ENCODE measurements at regions not wholly inside any gene's neighbourhood (a gene's known extent, or its start where the extent isn't known, plus 50 kb on each side); places are given as distances from the start of the nearest gene placed in this dataset.

DNA sequence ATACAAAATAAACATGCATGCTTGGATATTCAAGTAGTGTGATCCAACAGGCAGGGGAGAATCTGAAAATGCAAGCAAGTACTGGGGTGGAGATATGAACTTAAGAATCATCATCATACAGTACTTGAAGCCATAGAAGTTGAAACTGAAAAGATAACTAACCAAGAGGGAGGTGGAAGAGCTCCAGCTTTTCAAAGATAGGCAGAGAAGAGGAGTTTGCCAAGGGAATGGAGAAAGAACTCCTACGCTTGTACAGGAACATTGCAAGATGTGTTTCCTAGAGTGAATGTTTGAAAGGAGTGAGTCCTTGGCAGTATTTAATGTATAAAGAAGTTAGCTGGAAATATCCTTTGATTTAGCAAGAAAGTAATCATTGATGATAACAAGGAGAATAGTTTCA lies 106.2 kb upstream of the FRMPD4 start:
- no peak overlapping the region for H3K4me3 ChIP-seq (ENCODE audit: low read length)
- TF ChIP-seq, protein P1, sequence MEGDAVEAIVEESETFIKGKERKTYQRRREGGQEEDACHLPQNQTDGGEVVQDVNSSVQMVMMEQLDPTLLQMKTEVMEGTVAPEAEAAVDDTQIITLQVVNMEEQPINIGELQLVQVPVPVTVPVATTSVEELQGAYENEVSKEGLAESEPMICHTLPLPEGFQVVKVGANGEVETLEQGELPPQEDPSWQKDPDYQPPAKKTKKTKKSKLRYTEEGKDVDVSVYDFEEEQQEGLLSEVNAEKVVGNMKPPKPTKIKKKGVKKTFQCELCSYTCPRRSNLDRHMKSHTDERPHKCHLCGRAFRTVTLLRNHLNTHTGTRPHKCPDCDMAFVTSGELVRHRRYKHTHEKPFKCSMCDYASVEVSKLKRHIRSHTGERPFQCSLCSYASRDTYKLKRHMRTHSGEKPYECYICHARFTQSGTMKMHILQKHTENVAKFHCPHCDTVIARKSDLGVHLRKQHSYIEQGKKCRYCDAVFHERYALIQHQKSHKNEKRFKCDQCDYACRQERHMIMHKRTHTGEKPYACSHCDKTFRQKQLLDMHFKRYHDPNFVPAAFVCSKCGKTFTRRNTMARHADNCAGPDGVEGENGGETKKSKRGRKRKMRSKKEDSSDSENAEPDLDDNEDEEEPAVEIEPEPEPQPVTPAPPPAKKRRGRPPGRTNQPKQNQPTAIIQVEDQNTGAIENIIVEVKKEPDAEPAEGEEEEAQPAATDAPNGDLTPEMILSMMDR (conservative IDR thresholded peaks at IDR 0.05; ENCODE audit: low read depth, low read length) = no peak
- DNase-seq (ENCODE audit: low read depth) = no peak

DNA sequence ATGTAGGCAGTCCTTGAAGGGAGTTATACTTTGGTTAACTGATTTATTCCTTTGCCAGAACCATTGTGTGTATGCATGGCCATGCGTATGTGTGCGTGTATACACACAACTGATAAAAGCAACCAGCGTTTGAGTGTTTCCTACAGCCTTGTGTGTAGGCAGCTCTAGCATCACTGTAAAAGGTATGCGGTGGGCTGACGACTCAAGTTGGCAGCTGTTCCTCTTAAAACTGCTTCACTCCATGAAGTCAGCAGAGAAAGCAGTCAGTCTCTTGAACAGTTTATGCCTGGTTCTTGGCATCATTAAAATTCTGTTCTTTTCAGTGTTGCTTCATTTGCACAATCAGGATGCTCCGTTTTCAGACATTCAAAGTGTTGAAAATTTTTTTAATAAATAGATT lies 103.5 kb upstream of the FRMPD4 start:
- TF ChIP-seq, protein P1 (conservative IDR thresholded peaks at IDR 0.05; ENCODE audit: low read depth, low read length) = no peak
- H3K4me3 ChIP-seq (ENCODE audit: low read length) = no peak overlapping the region
- DNase-seq (ENCODE audit: low read depth) = no peak

DNA sequence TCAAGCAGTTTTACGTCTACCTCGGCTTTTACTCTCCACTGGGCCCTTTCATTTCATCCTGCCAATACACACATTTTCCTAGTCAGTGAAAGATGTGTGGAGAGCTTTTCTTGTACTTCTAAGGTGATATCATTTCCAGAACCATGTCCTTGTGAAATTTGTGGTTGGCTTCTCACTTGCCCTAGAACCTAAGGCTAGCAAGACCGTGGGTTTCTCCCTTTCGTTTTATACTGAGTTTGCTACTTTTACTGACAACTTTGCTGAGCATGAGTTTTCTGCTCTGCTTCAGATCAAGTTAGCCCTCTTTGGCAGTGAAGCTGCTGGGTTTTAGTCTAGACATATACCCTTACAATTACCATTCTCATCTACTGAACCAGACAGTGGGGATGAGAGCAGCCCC lies 95.7 kb upstream of the FRMPD4 start:
- H3K4me3 ChIP-seq (ENCODE audit: low read length) = no peak overlapping the region
- TF ChIP-seq, protein P1 (conservative IDR thresholded peaks at IDR 0.05; ENCODE audit: low read depth, low read length) = no peak
- DNase-seq (ENCODE audit: low read depth) = no peak

DNA sequence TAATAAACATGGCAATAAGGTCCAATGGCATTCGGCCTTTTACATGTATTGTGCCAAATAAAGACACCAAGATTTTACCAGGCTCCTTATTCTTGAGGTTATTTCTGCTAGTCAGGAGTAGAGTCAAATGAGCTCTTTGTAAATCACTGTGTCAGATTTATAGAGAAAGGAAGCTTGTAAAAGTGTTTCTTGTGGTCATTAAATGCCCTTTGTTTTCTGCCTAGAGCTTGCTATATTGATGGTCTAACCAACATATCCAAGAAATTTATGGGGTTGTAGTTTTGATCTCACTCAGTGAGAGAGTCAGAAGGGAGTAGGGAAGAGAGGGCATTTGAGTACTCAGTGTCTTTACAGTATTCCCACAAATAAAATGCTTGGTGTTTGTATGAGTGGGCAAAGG lies 86.2 kb upstream of the FRMPD4 start:
- TF ChIP-seq, protein P1 (conservative IDR thresholded peaks at IDR 0.05; ENCODE audit: low read depth, low read length) = no peak
- no peak for DNase-seq (ENCODE audit: low read depth)
- no peak overlapping the region for H3K4me3 ChIP-seq (ENCODE audit: low read length)

DNA sequence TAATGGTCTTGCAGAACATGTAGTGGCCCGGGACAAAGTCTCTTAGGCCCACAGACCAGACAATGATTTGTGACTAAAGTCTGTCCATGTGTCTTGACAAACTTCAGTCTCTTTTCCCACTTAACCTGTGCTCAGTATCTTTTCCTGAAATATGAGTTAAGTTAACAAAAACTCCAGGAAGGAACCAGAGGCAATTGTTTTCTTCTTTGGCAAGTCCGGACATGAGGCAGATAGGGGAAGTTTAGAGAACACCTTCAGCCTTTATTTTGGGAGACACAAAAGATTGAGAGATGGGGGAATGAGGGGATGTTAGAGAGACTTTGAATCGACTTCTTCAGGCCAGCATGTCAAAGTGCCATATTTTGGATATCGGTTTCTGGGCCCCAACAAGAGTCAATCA lies 80.2 kb upstream of the FRMPD4 start:
- DNase-seq (ENCODE audit: low read depth) = no peak
- TF ChIP-seq, protein P1 (conservative IDR thresholded peaks at IDR 0.05; ENCODE audit: low read depth, low read length) = no peak
- H3K4me3 ChIP-seq (ENCODE audit: low read length) = no peak overlapping the region

DNA sequence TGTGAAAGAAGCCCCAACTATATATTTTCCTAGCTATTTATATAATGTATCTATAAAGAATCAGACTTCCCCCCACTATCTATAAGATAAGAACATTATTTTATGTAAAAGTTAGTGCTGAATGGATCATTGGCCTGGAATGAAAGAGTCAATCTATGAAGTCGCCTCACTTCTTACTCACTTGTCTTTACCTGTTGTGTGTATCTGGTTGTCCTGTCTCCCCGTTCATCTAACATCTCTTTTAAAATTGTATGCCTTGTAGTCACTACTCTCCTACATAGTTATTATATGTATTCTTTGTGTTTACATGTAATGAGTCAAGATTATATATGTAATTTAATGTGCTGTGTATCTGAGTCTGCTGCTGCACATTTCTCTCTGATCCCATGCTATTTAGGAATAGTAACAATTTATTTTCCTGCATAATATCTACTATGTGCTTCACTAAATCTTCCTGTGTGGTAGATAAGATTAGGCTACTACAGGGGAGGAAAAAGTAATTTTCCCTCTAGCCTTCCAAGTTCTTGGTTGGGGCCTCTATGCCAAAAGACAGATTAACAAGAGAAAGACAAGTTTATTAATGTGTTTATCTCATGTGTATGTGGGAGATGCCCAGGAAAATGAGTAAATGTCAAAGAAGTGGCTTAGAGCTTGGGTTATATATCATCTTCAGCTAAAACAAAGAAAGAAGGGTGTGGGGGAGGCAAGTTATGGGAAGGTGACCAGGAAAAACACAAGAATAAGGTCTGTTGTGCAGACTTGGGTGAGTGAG lies 77.6 kb upstream of the FRMPD4 start:
- no peak for DNase-seq (ENCODE audit: low read depth)
- TF ChIP-seq, protein P1 (conservative IDR thresholded peaks at IDR 0.05; ENCODE audit: low read depth, low read length) = no peak
- no peak overlapping the region for H3K4me3 ChIP-seq (ENCODE audit: low read length)

DNA sequence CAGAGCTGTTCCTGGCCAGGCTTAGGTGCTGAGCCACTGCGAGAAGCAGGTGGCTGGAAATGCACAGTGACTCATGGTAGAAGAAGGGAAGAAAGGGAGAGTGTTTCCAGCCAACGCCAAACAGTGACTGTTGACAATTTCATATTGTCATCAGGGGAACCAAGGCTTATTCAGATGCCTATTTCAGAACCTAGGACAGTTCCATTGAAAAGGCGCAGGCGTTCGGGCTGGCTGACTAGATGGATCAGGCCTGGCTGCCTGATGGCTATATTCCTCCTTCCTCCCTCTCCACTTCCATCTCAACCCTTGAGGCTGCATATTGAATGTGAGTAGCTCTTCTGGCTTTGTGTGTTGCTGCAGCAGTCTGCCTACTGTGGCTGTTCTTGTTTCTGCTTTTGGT lies 73.0 kb upstream of the FRMPD4 start:
- no peak for DNase-seq (ENCODE audit: low read depth)
- no peak overlapping the region for H3K4me3 ChIP-seq (ENCODE audit: low read length)
- TF ChIP-seq, protein P1 (conservative IDR thresholded peaks at IDR 0.05; ENCODE audit: low read depth, low read length) = no peak
